ENCODE measurements at regions not wholly inside any gene's neighbourhood (a gene's known extent, or its start where the extent isn't known, plus 50 kb on each side); places are given as distances from the start of the nearest gene placed in this dataset.

GRCh38 chr6:86558318-86558717 lies 379.0 kb upstream of the HTR1E start:
- TF ChIP-seq CEBPB (IDR thresholded peaks at IDR 0.05), result no peak
- no peak for TF ChIP-seq TAF1 (IDR thresholded peaks at IDR 0.05; ENCODE audit: low read depth)
- TF ChIP-seq EP300 (IDR thresholded peaks at IDR 0.05; ENCODE audit: borderline replicate concordance), result no peak
- no peak for TF ChIP-seq EGR1 (IDR thresholded peaks at IDR 0.05)
- no peak for TF ChIP-seq TCF12 (IDR thresholded peaks at IDR 0.05; ENCODE audit: low read depth)
- no peak for TF ChIP-seq CREB1 (IDR thresholded peaks at IDR 0.05; ENCODE audit: low read depth)
- no peak for TF ChIP-seq RAD21 (IDR thresholded peaks at IDR 0.05; ENCODE audit: low read depth)
- TF ChIP-seq USF1 (IDR thresholded peaks at IDR 0.05), result no peak
- no peak for TF ChIP-seq REST (IDR thresholded peaks at IDR 0.05; ENCODE audit: low read depth)
- no peak for TF ChIP-seq NFIC (IDR thresholded peaks at IDR 0.05)

- TF ChIP-seq TCF12 (IDR thresholded peaks at IDR 0.05; ENCODE audit: low read depth), result no peak
- TF ChIP-seq TEAD4 (IDR thresholded peaks at IDR 0.05), result no peak
- no peak for TF ChIP-seq TAF1 (IDR thresholded peaks at IDR 0.05; ENCODE audit: low read depth)
- no peak for TF ChIP-seq CEBPB (IDR thresholded peaks at IDR 0.05)
- no peak for TF ChIP-seq RAD21 (IDR thresholded peaks at IDR 0.05; ENCODE audit: low read depth)
- no peak for TF ChIP-seq YY1 (IDR thresholded peaks at IDR 0.05; ENCODE audit: low read depth)
- TF ChIP-seq CREB1 (IDR thresholded peaks at IDR 0.05; ENCODE audit: low read depth), result no peak
Observed at GRCh38 chr6:86537292-86537861, 400.0 kb upstream of the HTR1E start.

- TF ChIP-seq NFIC (IDR thresholded peaks at IDR 0.05) (no peak), USF1 (IDR thresholded peaks at IDR 0.05) (no peak), ZBTB7A (IDR thresholded peaks at IDR 0.05; ENCODE audit: low read depth) (no peak)
Observed at GRCh38 chr6:86536121-86536520, 401.2 kb upstream of the HTR1E start.

- TF ChIP-seq REST (IDR thresholded peaks at IDR 0.05; ENCODE audit: low read depth), result no peak
- no peak for TF ChIP-seq FOXM1 (IDR thresholded peaks at IDR 0.05; ENCODE audit: borderline replicate concordance, low read depth)
- no peak for TF ChIP-seq CREB1 (IDR thresholded peaks at IDR 0.05; ENCODE audit: low read depth)
- TF ChIP-seq MAX (IDR thresholded peaks at IDR 0.05), result no peak
- no peak for TF ChIP-seq EGR1 (IDR thresholded peaks at IDR 0.05)
- no peak for TF ChIP-seq TAF1 (IDR thresholded peaks at IDR 0.05; ENCODE audit: low read depth)
- no peak for TF ChIP-seq NFIC (IDR thresholded peaks at IDR 0.05)
- TF ChIP-seq YY1 (IDR thresholded peaks at IDR 0.05; ENCODE audit: low read depth), result no peak
Observed at GRCh38 chr6:86535100-86535499, 402.2 kb upstream of the HTR1E start.

GRCh38 chr6:86529635-86530034 lies 407.7 kb upstream of the HTR1E start:
- TF ChIP-seq FOXM1 (IDR thresholded peaks at IDR 0.05; ENCODE audit: borderline replicate concordance, low read depth) (no peak), ZBTB7A (IDR thresholded peaks at IDR 0.05; ENCODE audit: low read depth) (no peak), CREB1 (IDR thresholded peaks at IDR 0.05; ENCODE audit: low read depth) (no peak), EP300 (IDR thresholded peaks at IDR 0.05; ENCODE audit: borderline replicate concordance) (no peak), YY1 (IDR thresholded peaks at IDR 0.05; ENCODE audit: low read depth) (no peak), RAD21 (IDR thresholded peaks at IDR 0.05; ENCODE audit: low read depth) (no peak), NFIC (IDR thresholded peaks at IDR 0.05) (no peak), TEAD4 (IDR thresholded peaks at IDR 0.05) (no peak), TAF1 (IDR thresholded peaks at IDR 0.05; ENCODE audit: low read depth) (no peak), USF1 (IDR thresholded peaks at IDR 0.05) (no peak), TCF12 (IDR thresholded peaks at IDR 0.05; ENCODE audit: low read depth) (no peak), CEBPB (IDR thresholded peaks at IDR 0.05) (no peak), REST (IDR thresholded peaks at IDR 0.05; ENCODE audit: low read depth) (no peak), EGR1 (IDR thresholded peaks at IDR 0.05) (no peak), MAX (IDR thresholded peaks at IDR 0.05) (no peak)
